ENCODE measurements at regions not wholly inside any gene's neighbourhood (a gene's known extent, or its start where the extent isn't known, plus 50 kb on each side); places are given as distances from the start of the nearest gene placed in this dataset.
"Not testable (repeated sequence)": the region's sequence is repeated elsewhere in the genome, so short reads cannot be mapped to it uniquely, and the experiment has no call there.

GRCh38 chrX:2559124-2559523 lies 58.3 kb upstream of the DHRSX start:
- no peaks in the 10 kb centered on the region for H3K9me3 ChIP-seq (ENCODE audit: low read length)
- no peaks in the 10 kb centered on the region for H3K79me2 ChIP-seq (replicated peaks; ENCODE audit: insufficient read depth, low read length)
- H3K36me3 ChIP-seq (ENCODE audit: insufficient read depth, low read length) = no peaks in the 10 kb centered on the region
- TF ChIP-seq RAD21 (conservative IDR thresholded peaks at IDR 0.05) = no peak
- TF ChIP-seq EP300 (conservative IDR thresholded peaks at IDR 0.05; ENCODE audit: poor library complexity, severe bottlenecking) = no peak
- TF ChIP-seq CTCF (IDR thresholded peaks at IDR 0.05; ENCODE audit: poor library complexity, severe bottlenecking) = no peak
- TF ChIP-seq EZH2 (IDR thresholded peaks at IDR 0.05; ENCODE audit: borderline replicate concordance, insufficient read depth, low read length, poor library complexity, severe bottlenecking) = no peak
- no peak for TF ChIP-seq TAF1 (IDR thresholded peaks at IDR 0.05; ENCODE audit: low read depth)
- no peak for TF ChIP-seq REST (IDR thresholded peaks at IDR 0.05; ENCODE audit: borderline replicate concordance)
- no peak for TF ChIP-seq MXI1 (conservative IDR thresholded peaks at IDR 0.05; ENCODE audit: poor library complexity, severe bottlenecking)
- no peak for TF ChIP-seq POLR2AphosphoS5 (IDR thresholded peaks at IDR 0.05)
- no peak for TF ChIP-seq SMC3 (conservative IDR thresholded peaks at IDR 0.05; ENCODE audit: poor library complexity)
- H3K4me3 ChIP-seq (ENCODE audit: low read length) = no peak overlapping the region
- no peaks in the 10 kb centered on the region for H3K9me2 ChIP-seq (ENCODE audit: insufficient read depth, low read length)
- no peaks in the 10 kb centered on the region for H4K20me1 ChIP-seq (ENCODE audit: insufficient read depth)
- H3K27me3 ChIP-seq (ENCODE audit: insufficient read depth, low read depth, low read length) = no peaks in the 10 kb centered on the region
- H3K4me2 ChIP-seq (ENCODE audit: low read length) = no peak overlapping the region
- no peak overlapping the region for H3K9ac ChIP-seq (ENCODE audit: low read length)
- H3K27ac ChIP-seq (ENCODE audit: low read length) = no peak overlapping the region
- no peaks in the 10 kb centered on the region for H3F3A ChIP-seq (ENCODE audit: insufficient read depth, low read length, poor library complexity, severe bottlenecking)
- H2AFZ ChIP-seq (ENCODE audit: low read depth, low read length) = no peak overlapping the region

- H3K4me2 ChIP-seq (ENCODE audit: low read length) = no peak overlapping the region
- H3K27ac ChIP-seq (ENCODE audit: low read length) = no peak overlapping the region
- H3K9me2 ChIP-seq (ENCODE audit: insufficient read depth, low read length) = no peaks in the 10 kb centered on the region
- TF ChIP-seq POLR2AphosphoS5 (IDR thresholded peaks at IDR 0.05) = no peak
- no peak for TF ChIP-seq MXI1 (conservative IDR thresholded peaks at IDR 0.05; ENCODE audit: poor library complexity, severe bottlenecking)
- no peak for TF ChIP-seq TAF1 (IDR thresholded peaks at IDR 0.05; ENCODE audit: low read depth)
- H3K27me3 ChIP-seq (ENCODE audit: insufficient read depth, low read depth, low read length) = no peaks in the 10 kb centered on the region
- no peak overlapping the region for H2AFZ ChIP-seq (ENCODE audit: low read depth, low read length)
- H3K9me3 ChIP-seq (ENCODE audit: low read length) = no peaks in the 10 kb centered on the region
- H3K79me2 ChIP-seq (replicated peaks; ENCODE audit: insufficient read depth, low read length) = no peaks in the 10 kb centered on the region
- no peak overlapping the region for H3K4me3 ChIP-seq (ENCODE audit: low read length)
- H4K20me1 ChIP-seq (ENCODE audit: insufficient read depth) = no peaks in the 10 kb centered on the region
- H3K9ac ChIP-seq (ENCODE audit: low read length) = no peak overlapping the region
- H3F3A ChIP-seq (ENCODE audit: insufficient read depth, low read length, poor library complexity, severe bottlenecking) = no peaks in the 10 kb centered on the region
- no peaks in the 10 kb centered on the region for H3K36me3 ChIP-seq (ENCODE audit: insufficient read depth, low read length)
Observed at GRCh38 chrX:2554891-2555290, 54.1 kb upstream of the DHRSX start.

GRCh38 chrX:2554066-2554465 lies 53.3 kb upstream of the DHRSX start:
- not testable (repeated sequence) for H3K79me2 ChIP-seq (replicated peaks; ENCODE audit: insufficient read depth, low read length); H3K4me3 ChIP-seq (ENCODE audit: low read length); H3F3A ChIP-seq (ENCODE audit: insufficient read depth, low read length, poor library complexity, severe bottlenecking); H3K36me3 ChIP-seq (ENCODE audit: insufficient read depth, low read length); H3K9me2 ChIP-seq (ENCODE audit: insufficient read depth, low read length); H3K4me2 ChIP-seq (ENCODE audit: low read length); H3K9ac ChIP-seq (ENCODE audit: low read length); H4K20me1 ChIP-seq (ENCODE audit: insufficient read depth); H3K27me3 ChIP-seq (ENCODE audit: insufficient read depth, low read depth, low read length); H2AFZ ChIP-seq (ENCODE audit: low read depth, low read length); H3K27ac ChIP-seq (ENCODE audit: low read length); H3K9me3 ChIP-seq (ENCODE audit: low read length)
